Keratinocyte (primary cell): ENCODE measurements at regions not wholly inside any gene's neighbourhood (a gene's known extent, or its start where the extent isn't known, plus 50 kb on each side); places are given as distances from the start of the nearest gene placed in this dataset.

Experiments used
- CTCF ChIP-seq, 3 experiments: IDR thresholded peaks in 1 of 3; conservative IDR thresholded peaks in 1 of 3; optimal IDR thresholded peaks in 1 of 3; 2 replicates in 2 of 3; 3 replicates in 1 of 3; pipeline versions ENCODE3 to v1.5.1; 2011; ENCODE audit warnings: low read length in 3 of 3, mild to moderate bottlenecking in 3 of 3, moderate library complexity in 2 of 3, control low read depth in 1 of 3, inconsistent platforms in 1 of 3; ENCODE audit not compliant: insufficient read depth in 2 of 3; ENCODE audit errors: extremely low read depth in 1 of 3
- EZH2 ChIP-seq: IDR thresholded peaks from one replicate; pipeline ENCODE4 v1.6.1; 2012; ENCODE audit warnings: inconsistent platforms, mild to moderate bottlenecking, low read length, moderate library complexity

- TF ChIP-seq CTCF (optimal IDR thresholded peaks at IDR 0.05 in 1 of 3, IDR thresholded peaks at IDR 0.05 in 1 of 3, conservative IDR thresholded peaks at IDR 0.05 in 1 of 3; ENCODE audit: extremely low read depth in 1 of 3, insufficient read depth in 2 of 3, low read length in 3 of 3): no peak
- no peak for TF ChIP-seq EZH2
Measured at GRCh38 chr1:86233403-86233802, 76.8 kb upstream of the COL24A1 start.
